Cardiac fibroblast (primary cell): ENCODE measurements at regions not wholly inside any gene's neighbourhood (a gene's known extent, or its start where the extent isn't known, plus 50 kb on each side); places are given as distances from the start of the nearest gene placed in this dataset.

Experiments
- DNase-seq, 2 donors: peaks; one replicate each; pipeline versions ENCODE4 v3.0.0 to v3.0.0-alpha.2; 2010; ENCODE audit warnings: low read depth in 2 of 2
- H3K4me3 ChIP-seq, 2 donors: replicated peaks in 1 of 2; 1 replicate in 1 of 2; 2 replicates in 1 of 2; pipeline ENCODE4 v1.5.1; 2011; ENCODE audit warnings: low read depth in 2 of 2, low read length in 2 of 2, mild to moderate bottlenecking in 2 of 2, moderate library complexity in 1 of 2
- CTCF ChIP-seq: IDR thresholded peaks from one replicate; pipeline ENCODE4 v1.5.1; 2011; ENCODE audit warnings: low read depth, mild to moderate bottlenecking, low read length, inconsistent platforms

GRCh38 chr13:72120632-72121031 lies 253.6 kb upstream of the DACH1 start:
- DNase-seq: no peak
- no peak for TF ChIP-seq CTCF
- no peak overlapping the region for H3K4me3 ChIP-seq

GRCh38 chr13:72113931-72114330 lies 246.9 kb upstream of the DACH1 start:
- H3K4me3 ChIP-seq: no peak overlapping the region
- TF ChIP-seq CTCF: no peak

DNA sequence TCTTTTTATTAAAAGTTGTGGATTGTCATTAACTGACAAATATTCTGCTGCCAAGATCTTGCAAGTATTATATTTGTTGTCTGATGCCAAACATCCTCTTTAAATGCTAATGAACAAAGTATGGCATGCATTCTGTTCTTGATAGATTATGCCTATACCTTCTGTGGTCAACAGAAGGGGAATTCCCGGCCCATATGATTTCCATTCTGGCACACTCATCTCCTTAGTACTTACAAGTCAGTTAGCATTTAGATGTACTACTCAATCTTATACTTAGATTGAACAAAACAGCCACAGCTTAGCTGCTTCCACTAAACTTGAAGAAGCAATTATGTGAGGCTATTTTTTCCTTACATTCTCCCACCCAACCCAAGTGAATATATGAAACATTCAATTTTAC lies 246.1 kb upstream of the DACH1 start:
- TF ChIP-seq CTCF: no peak

More at GRCh38 chr13:72113931-72114330, 246.9 kb upstream of the DACH1 start:
- no peak for DNase-seq

GRCh38 chr13:72112216-72112615 lies 245.2 kb upstream of the DACH1 start:
- peak in 1 of 2 donors; percentile 39 for DNase-seq
- H3K4me3 ChIP-seq: no peak overlapping the region
- TF ChIP-seq CTCF: no peak

More for the DNA sequence above, 246.1 kb upstream of the DACH1 start:
- peak in 1 of 2 donors; percentile 1 for DNase-seq
- H3K4me3 ChIP-seq: no peak overlapping the region

GRCh38 chr13:72109863-72110262 lies 242.9 kb upstream of the DACH1 start:
- no peak overlapping the region for H3K4me3 ChIP-seq
- peak in 1 of 2 donors; percentile 21 for DNase-seq
- TF ChIP-seq CTCF: no peak

DNA sequence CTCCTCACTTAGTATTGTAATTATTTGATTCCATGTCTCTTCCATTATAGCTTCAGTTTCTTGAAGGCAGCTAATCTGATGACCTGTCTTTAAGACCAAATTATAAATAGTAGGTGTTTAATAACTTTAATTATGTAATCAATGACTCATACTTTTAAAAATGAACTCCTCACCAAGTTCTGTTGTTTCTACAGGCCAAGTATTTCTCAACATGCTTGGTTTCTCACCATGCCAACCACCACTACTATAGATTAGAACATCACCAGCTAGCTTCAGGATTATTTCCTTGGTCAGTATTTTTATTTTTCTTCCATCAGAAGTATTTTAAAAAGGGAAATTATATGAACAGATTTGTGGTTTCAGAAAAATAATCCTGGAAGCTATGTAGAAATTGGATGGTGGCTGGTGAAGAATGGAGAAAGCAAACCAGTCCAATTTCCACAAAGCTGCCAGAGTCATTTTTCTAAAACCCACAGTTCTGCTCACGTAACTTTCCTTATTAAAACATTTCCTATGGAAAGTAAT lies 237.7 kb upstream of the DACH1 start:
- no peak overlapping the region for H3K4me3 ChIP-seq
- no peak for TF ChIP-seq CTCF
- DNase-seq: peak in 1 of 2 donors; percentile 25
